Trophoblast cell (in vitro differentiated cells and primary cell): ENCODE measurements at regions not wholly inside any gene's neighbourhood (a gene's known extent, or its start where the extent isn't known, plus 50 kb on each side); places are given as distances from the start of the nearest gene placed in this dataset.

ENCODE experiments used
- DNase-seq, 2 donors: peaks; one replicate each; pipeline ENCODE4 v3.0.0-alpha.2; 2016
- H2AFZ ChIP-seq: 2 replicates; pipeline ENCODE4 v1.6.1; 2013; ENCODE audit warnings: low read length, moderate library complexity, mild to moderate bottlenecking; ENCODE audit not compliant: insufficient read depth, poor library complexity
- H2AK5ac ChIP-seq: 2 replicates; pipeline ENCODE4 v1.6.1; 2013; ENCODE audit warnings: mild to moderate bottlenecking, low read length
- H2BK120ac ChIP-seq: 2 replicates; pipeline ENCODE4 v1.6.1; 2013; ENCODE audit warnings: low read length, mild to moderate bottlenecking, moderate library complexity; ENCODE audit not compliant: insufficient read depth, poor library complexity
- H2BK12ac ChIP-seq: 2 replicates; pipeline ENCODE4 v1.6.1; 2013; ENCODE audit warnings: mild to moderate bottlenecking, low read length, moderate library complexity
- H2BK5ac ChIP-seq: 2 replicates; pipeline ENCODE4 v1.6.1; 2013; ENCODE audit warnings: low read length, low read depth, moderate library complexity, mild to moderate bottlenecking; ENCODE audit not compliant: poor library complexity
- H3K14ac ChIP-seq: 2 replicates; pipeline ENCODE4 v1.6.1; 2013; ENCODE audit warnings: mild to moderate bottlenecking, low read length
- H3K18ac ChIP-seq: 2 replicates; pipeline ENCODE4 v1.6.1; 2013; ENCODE audit warnings: mild to moderate bottlenecking, low read length
- H3K23ac ChIP-seq: 2 replicates; pipeline ENCODE4 v1.6.1; 2013; ENCODE audit warnings: low read length
- H3K27ac ChIP-seq: 2 replicates; pipeline ENCODE4 v1.5.1; 2013; ENCODE audit warnings: low read depth, mild to moderate bottlenecking, inconsistent platforms, low read length, moderate library complexity
- H3K27me3 ChIP-seq: 2 replicates; pipeline ENCODE4 v1.6.1; 2013; ENCODE audit warnings: inconsistent platforms, mild to moderate bottlenecking, low read length, moderate library complexity; ENCODE audit not compliant: insufficient read depth
- H3K36me3 ChIP-seq, 2 experiments: 1 replicate in 1 of 2; 2 replicates in 1 of 2; pipeline ENCODE4 v1.6.1; 2013; ENCODE audit warnings: low read length in 2 of 2, mild to moderate bottlenecking in 2 of 2, moderate library complexity in 1 of 2; ENCODE audit not compliant: insufficient read depth in 2 of 2, control insufficient read depth in 1 of 2
- H3K4ac ChIP-seq: 2 replicates; pipeline ENCODE4 v1.6.1; 2013; ENCODE audit warnings: low read depth, mild to moderate bottlenecking, low read length, moderate library complexity
- H3K4me1 ChIP-seq, 2 experiments: 1 replicate in 1 of 2; 2 replicates in 1 of 2; pipeline ENCODE4 v1.6.1; 2013; ENCODE audit warnings: low read length in 2 of 2, mild to moderate bottlenecking in 2 of 2, moderate library complexity in 1 of 2; ENCODE audit not compliant: insufficient read depth in 2 of 2, control insufficient read depth in 1 of 2
- H3K4me2 ChIP-seq: 2 replicates; pipeline ENCODE4 v1.6.1; 2013; ENCODE audit warnings: inconsistent platforms, mild to moderate bottlenecking, low read length, moderate library complexity
- H3K4me3 ChIP-seq: 2 replicates; pipeline ENCODE4 v1.5.1; 2013; ENCODE audit warnings: mild to moderate bottlenecking, low read depth, low read length, inconsistent platforms
- H3K79me1 ChIP-seq: one replicate; pipeline ENCODE4 v1.6.1; 2013; ENCODE audit warnings: low read length
- H3K79me2 ChIP-seq: 2 replicates; pipeline ENCODE4 v1.6.1; 2013; ENCODE audit warnings: low read length, mild to moderate bottlenecking; ENCODE audit not compliant: control insufficient read depth, insufficient read depth, poor library complexity
- H3K9ac ChIP-seq: 2 replicates; pipeline ENCODE4 v1.6.1; 2013; ENCODE audit warnings: mild to moderate bottlenecking, low read length
- H3K9me3 ChIP-seq: 2 replicates; pipeline ENCODE4 v1.6.1; 2013; ENCODE audit warnings: low read depth, mild to moderate bottlenecking, control low read depth, inconsistent platforms, low read length; ENCODE audit not compliant: insufficient read depth
- H4K12ac ChIP-seq: 2 replicates; pipeline ENCODE4 v1.6.1; 2013; ENCODE audit warnings: low read depth, mild to moderate bottlenecking, low read length, moderate library complexity
- H4K8ac ChIP-seq: 2 replicates; pipeline ENCODE4 v1.6.1; 2013; ENCODE audit warnings: low read depth, mild to moderate bottlenecking, low read length, moderate library complexity
- H4K91ac ChIP-seq: one replicate; pipeline ENCODE4 v1.6.1; 2013; ENCODE audit warnings: low read depth, mild to moderate bottlenecking, low read length, moderate library complexity
- WGBS: extraction: QIAGEN DNeasy Blood & Tissue Kit; methylation state at CpG from one replicate; pipeline ENCODE4 v1.1.7; 2013; ENCODE audit warnings: missing lambda C conversion rate; ENCODE audit not compliant: insufficient read length, insufficient coverage; ENCODE audit errors: extremely low coverage; 5-methylcytosine and 5-hydroxymethylcytosine counted together

DNA sequence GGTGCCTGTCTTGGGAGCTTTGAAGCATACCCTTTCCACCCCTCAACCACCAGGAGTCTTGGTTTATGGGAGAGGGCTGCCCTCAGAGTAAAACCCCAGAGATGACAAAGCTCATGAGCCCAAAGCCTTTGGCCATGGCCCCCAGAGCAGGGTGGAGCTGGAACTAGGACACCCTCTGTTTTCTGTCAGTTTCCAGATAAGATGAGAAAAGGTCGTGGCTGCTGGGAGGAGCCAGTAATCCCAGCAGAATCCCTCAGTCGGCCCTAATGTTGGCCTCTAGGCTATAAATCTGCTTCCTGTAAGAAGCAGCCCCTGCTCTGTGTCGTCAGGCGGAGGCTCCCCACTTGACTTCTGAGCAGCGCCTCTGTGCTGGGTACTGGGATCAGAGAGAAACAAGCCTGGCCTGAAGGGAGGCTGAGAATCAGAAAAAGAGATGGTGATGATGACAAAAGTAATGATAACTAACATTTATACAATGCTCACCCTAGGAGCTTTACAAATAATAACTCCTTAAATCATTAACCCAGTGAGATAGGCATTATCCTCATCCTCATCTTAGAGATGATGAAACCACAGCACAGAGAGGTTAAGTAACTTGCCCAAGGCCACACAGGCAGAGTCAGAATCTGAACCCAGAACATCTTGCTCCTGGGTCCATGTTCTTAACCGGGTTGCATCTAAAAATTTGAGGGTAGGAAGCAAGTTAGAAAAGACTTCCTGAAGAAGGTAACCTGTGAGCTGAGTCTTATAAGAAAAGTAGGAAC lies 471.4 kb downstream of the SOX6 start:
- H4K91ac ChIP-seq = peak overlapping the region; percentile 94
- no peak overlapping the region for H3K4ac ChIP-seq
- no peak overlapping the region for H3K18ac ChIP-seq
- no peaks in the 10 kb centered on the region for H3K79me2 ChIP-seq
- peaks cover 19% of the 10 kb centered on the region for H3K79me1 ChIP-seq
- peak overlapping the region; percentile 53 for H3K27ac ChIP-seq
- peak overlapping the region; percentile 96 for H2BK120ac ChIP-seq
- peak overlapping the region; percentile 66 for H4K8ac ChIP-seq
- H3K36me3 ChIP-seq = no peaks in the 10 kb centered on the region
- DNase-seq = no peak
- H2BK5ac ChIP-seq = peak overlapping the region; percentile 65
- no peak overlapping the region for H3K23ac ChIP-seq
- no CpG with 5 or more reads among the region's 6 CpGs for WGBS
- peak overlapping the region; percentile 5 for H2BK12ac ChIP-seq
- H3K9ac ChIP-seq = no peak overlapping the region
- no peak overlapping the region for H3K4me3 ChIP-seq
- H3K4me1 ChIP-seq = peaks cover 14 to 28% of the 10 kb centered on the region in 2 experiments
- H2AK5ac ChIP-seq = no peak overlapping the region
- H2AFZ ChIP-seq = peak overlapping the region; percentile 6
- peak overlapping the region; percentile 24 for H3K4me2 ChIP-seq
- no peaks in the 10 kb centered on the region for H3K27me3 ChIP-seq
- H4K12ac ChIP-seq = no peak overlapping the region
- H3K14ac ChIP-seq = peak overlapping the region; percentile 53
- no peaks in the 10 kb centered on the region for H3K9me3 ChIP-seq

DNA sequence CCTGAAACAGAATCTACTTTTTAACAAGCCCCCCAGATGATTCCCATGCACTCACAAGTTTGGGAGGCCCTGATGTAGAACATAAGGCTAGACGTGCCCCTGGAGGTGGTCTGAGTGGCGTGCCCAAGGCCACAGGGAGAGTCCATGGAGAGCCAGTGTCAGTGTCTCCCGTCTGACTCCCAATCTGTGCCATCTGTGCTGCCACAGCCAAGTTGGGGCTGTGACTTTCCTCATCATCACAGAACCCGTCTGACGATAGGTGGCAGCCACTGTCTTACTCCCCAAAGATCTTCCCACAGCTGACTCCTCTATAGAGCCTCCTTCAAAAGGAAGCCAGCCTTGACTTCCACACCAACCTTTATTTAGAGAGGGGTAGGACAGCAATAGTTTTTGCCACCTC lies 470.5 kb downstream of the SOX6 start:
- no peak for DNase-seq
- Histone ChIP-seq H2BK120ac (peak overlapping the region; percentile 96), H3K79me1 (peaks cover 19% of the 10 kb centered on the region), H2BK12ac (peak overlapping the region; percentile 93), H3K14ac (peak overlapping the region; percentile 84), H3K4me2 (no peak overlapping the region), H3K27me3 (no peaks in the 10 kb centered on the region), H2AFZ (no peak overlapping the region), H2AK5ac (peak overlapping the region; percentile 67), H4K12ac (peak overlapping the region; percentile 15), H3K9ac (no peak overlapping the region), H3K4ac (peak overlapping the region; percentile 24), H4K91ac (peak overlapping the region; percentile 94), H3K4me1 (peaks cover 14 to 33% of the 10 kb centered on the region in 2 experiments), H3K9me3 (no peaks in the 10 kb centered on the region), H3K4me3 (no peak overlapping the region), H3K36me3 (no peaks in the 10 kb centered on the region), H3K79me2 (no peaks in the 10 kb centered on the region), H2BK5ac (peak overlapping the region; percentile 65), H4K8ac (peak overlapping the region; percentile 64), H3K23ac (no peak overlapping the region), H3K18ac (peak overlapping the region; percentile 81), H3K27ac (no peak overlapping the region)
- WGBS = no CpG with 5 or more reads among the region's 5 CpGs

GRCh38 chr11:15886299-15886698 lies 470.0 kb downstream of the SOX6 start:
- no CpG with 5 or more reads among the region's 4 CpGs for WGBS
- Histone ChIP-seq H2BK120ac (peak overlapping the region; percentile 96), H3K4ac (no peak overlapping the region), H3K79me1 (peaks cover 19% of the 10 kb centered on the region), H2BK12ac (peak overlapping the region; percentile 61), H2AFZ (no peak overlapping the region), H4K8ac (no peak overlapping the region), H3K27ac (no peak overlapping the region), H3K79me2 (no peaks in the 10 kb centered on the region), H3K23ac (no peak overlapping the region), H3K4me3 (no peak overlapping the region), H4K91ac (peak overlapping the region; percentile 94), H2AK5ac (no peak overlapping the region), H3K36me3 (no peaks in the 10 kb centered on the region), H2BK5ac (no peak overlapping the region), H3K27me3 (no peaks in the 10 kb centered on the region), H3K18ac (no peak overlapping the region), H4K12ac (no peak overlapping the region), H3K14ac (no peak overlapping the region), H3K9ac (no peak overlapping the region), H3K4me2 (no peak overlapping the region), H3K9me3 (no peaks in the 10 kb centered on the region), H3K4me1 (peaks cover 14 to 33% of the 10 kb centered on the region in 2 experiments)
- no peak for DNase-seq

GRCh38 chr11:15886866-15887265 lies 469.5 kb downstream of the SOX6 start:
- Histone ChIP-seq H3K4me2 (no peak overlapping the region), H3K4me3 (no peak overlapping the region), H3K79me2 (no peaks in the 10 kb centered on the region), H3K4me1 (peaks cover 14 to 33% of the 10 kb centered on the region in 2 experiments), H3K27ac (no peak overlapping the region), H2AK5ac (no peak overlapping the region), H3K18ac (no peak overlapping the region), H2BK5ac (no peak overlapping the region), H3K9ac (no peak overlapping the region), H3K36me3 (no peaks in the 10 kb centered on the region), H4K12ac (no peak overlapping the region), H2BK12ac (peak overlapping the region; percentile 61), H2BK120ac (no peak overlapping the region), H4K91ac (peak overlapping the region; percentile 69), H3K9me3 (no peaks in the 10 kb centered on the region), H3K23ac (no peak overlapping the region), H3K4ac (no peak overlapping the region), H3K27me3 (no peaks in the 10 kb centered on the region), H3K79me1 (peaks cover 19% of the 10 kb centered on the region), H4K8ac (no peak overlapping the region), H3K14ac (no peak overlapping the region), H2AFZ (no peak overlapping the region)
- no CpG with 5 or more reads among the region's 5 CpGs for WGBS
- no peak for DNase-seq
